ENCODE measurements at regions not wholly inside any gene's neighbourhood (a gene's known extent, or its start where the extent isn't known, plus 50 kb on each side); places are given as distances from the start of the nearest gene placed in this dataset.
"Not testable (repeated sequence)": the region's sequence is repeated elsewhere in the genome, so short reads cannot be mapped to it uniquely, and the experiment has no call there.

DNA sequence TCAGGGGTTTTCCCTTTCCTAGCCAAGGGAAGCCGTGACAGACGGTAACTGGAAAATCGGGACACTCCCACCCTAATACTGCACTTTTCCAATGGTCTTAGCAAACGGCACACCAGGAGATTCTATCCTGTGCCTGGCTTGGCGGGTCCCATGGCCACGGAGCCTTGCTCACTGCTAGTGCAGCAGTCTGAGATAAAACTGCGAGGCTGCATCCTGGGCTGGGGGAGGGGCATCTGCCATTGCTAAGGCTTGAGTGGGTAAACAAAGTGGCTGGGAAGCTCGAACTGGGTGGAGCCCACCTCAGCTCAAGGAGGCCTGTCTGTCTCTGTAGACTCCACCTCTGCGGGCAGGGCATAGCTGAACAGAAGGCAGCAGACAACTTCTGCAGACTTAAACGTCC, 604.1 kb upstream of the IGFBP7 start:
- DNase-seq: not testable (repeated sequence)

DNA sequence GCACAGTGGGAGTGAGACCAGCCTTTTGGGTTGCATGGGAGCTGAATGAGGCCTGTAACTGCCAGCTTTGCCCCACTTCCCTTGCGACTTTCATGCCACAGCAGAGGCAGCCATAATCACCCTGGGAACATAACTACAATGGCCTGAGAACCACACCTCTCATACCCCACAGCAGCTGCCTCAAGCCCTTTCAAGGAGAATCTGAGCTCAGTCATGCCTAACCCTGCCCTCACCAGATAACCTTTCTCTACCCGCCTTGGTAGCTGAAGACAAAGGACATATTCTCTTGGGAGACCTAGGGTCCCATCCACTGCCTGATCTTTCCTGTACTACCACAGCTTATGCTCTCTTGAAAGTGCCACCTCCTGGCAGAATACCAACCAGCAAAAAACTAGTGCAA, 599.9 kb upstream of the IGFBP7 start:
- no peak for DNase-seq

DNA sequence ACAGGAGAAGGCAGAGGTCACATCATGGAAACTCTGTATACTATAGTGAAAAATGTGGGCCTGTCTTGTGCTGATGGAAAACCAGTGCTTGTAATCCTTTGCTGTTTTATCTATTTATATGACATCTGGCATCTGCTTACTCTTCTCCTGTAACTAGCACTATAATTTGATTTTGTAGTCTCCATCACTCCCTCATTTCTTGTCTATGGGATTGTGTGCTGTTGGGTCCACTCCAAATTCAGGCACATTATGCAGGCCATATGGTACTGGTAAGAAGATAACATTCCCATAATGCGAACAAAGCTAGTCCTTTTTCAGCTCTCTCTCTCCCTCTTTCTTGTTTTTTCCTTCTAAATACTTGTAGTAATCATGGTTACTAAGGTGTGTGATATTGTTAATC, 581.2 kb upstream of the IGFBP7 start:
- DNase-seq: peak in 6 of 58 donors; percentile 0 to 38 (median 6)

- DNase-seq: peak in 8 of 58 donors; percentile 1 to 47 (median 4)
These were observed 579.6 kb upstream of the IGFBP7 start for GRCh38 chr4:57689693-57690205.

GRCh38 chr4:57682275-57682674, 572.1 kb upstream of the IGFBP7 start:
- DNase-seq: no peak

GRCh38 chr4:57679969-57680368, 569.8 kb upstream of the IGFBP7 start:
- DNase-seq: no peak

GRCh38 chr4:57676394-57676793, 566.2 kb upstream of the IGFBP7 start:
- DNase-seq: no peak

GRCh38 chr4:57672846-57673433, 562.8 kb upstream of the IGFBP7 start:
- DNase-seq: no peak

GRCh38 chr4:57668621-57669020, 558.4 kb upstream of the IGFBP7 start:
- no peak for DNase-seq

GRCh38 chr4:57665806-57666205, 555.6 kb upstream of the IGFBP7 start:
- DNase-seq: peak in 1 of 58 donors; percentile 6

DNA sequence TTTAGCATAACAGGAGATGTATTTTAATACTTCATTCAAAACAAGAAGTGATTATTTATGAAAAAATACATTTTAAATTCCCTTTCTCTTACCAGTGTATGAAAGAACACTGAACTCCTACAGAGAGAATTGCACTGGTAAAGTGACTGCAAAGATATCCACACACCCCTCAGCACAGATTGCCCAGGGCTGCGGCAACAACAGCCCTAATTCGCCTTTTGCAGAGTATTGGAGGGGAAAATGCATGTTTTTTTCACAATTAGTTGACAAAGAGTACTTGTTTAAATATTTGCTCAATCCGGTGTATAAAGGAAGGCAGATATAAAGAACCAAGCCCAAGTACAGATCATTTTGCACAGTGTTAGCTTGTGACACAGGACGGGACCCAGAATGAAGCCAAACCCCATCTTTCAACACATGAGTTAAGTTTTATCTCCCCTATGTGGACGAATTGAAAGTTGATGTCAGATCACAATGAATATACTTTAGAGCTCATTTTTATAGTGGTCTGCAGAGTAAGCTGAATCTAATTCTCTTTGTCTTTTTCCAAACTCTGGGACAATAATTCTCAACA, 551.4 kb upstream of the IGFBP7 start:
- no peak for DNase-seq

DNA sequence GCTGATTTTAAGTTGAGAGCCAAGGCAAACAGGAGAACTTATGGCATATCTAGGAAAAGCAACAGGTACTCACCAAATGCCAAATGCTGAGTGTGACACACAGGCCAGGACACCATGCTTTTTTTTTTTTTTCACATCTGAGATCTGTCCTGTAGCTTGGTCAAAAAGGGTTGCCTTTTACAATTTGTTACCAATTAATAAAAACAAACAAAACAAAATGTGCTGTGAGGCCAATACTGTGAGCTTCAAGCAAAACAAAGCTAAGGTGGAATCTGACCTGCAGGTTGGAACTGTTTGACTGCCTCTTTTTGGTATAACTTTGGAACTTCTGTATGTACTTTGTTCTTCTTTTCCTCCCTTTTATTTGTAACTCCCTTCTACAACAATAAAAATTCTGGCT, 548.5 kb upstream of the IGFBP7 start:
- no peak for DNase-seq

GRCh38 chr4:57658188-57658587, 548.0 kb upstream of the IGFBP7 start:
- no peak for DNase-seq

DNA sequence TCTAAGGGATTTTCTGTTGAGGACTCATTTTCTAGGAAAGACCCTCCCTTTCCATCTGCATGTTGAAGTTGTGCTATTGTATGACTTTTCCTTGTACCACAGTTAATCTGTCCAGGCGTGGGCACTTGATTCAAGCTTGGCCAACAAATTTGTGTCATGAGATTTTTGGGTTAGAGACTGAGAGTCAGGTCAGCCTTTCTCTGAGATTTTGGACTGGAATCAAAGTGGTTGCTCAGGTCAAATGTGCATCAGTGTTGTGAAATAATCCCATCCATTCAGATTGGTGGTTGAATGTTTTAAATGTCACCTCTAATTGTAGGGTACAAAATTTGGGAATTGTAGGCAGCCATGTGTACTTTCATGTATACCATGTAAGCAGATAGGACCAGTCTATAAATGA, 545.2 kb upstream of the IGFBP7 start:
- no peak for DNase-seq

DNA sequence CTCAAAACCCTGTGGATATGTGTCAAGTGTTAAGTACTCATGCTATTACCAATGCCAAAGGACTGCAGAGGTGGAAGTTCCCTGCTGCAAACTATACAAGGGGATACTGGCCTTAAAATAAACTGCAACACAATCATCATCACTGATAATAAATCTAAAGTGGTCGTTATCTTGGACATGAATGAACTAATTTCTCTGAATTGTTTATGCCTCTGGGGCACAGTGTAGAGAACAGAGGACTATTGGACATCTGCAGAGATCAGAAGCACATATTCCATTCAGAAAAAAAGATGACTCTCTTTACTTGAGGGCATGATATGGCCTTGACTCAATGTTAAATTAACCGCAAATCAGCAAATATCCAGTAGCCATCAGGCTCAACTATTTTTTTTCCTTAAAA, 542.6 kb upstream of the IGFBP7 start:
- DNase-seq: no peak

GRCh38 chr4:57640391-57641100, 530.4 kb upstream of the IGFBP7 start:
- DNase-seq: no peak

GRCh38 chr4:57639561-57640382, 529.6 kb upstream of the IGFBP7 start:
- peak in 1 of 58 donors; percentile 1 for DNase-seq

DNA sequence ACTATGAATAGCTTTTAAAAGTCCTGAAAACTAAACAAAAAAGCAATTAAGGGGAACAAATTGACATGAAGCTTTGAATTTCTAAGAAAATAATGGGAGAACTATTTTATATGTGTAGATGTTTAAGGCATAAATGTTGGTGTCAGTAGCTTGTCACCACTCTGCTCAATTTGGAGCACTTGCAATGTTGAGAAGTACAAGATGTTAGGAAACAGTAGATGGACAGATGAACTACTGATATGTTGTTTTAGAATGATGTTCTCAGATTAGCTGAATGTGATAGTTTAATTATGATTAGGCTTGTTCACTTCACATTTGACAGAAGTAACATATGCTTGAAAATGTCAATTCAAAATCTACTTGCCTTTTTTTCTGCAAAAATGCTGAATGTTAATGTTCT, 525.7 kb upstream of the IGFBP7 start:
- DNase-seq: no peak

- no peak for DNase-seq
These were observed 523.2 kb upstream of the IGFBP7 start for GRCh38 chr4:57633212-57633859.

DNA sequence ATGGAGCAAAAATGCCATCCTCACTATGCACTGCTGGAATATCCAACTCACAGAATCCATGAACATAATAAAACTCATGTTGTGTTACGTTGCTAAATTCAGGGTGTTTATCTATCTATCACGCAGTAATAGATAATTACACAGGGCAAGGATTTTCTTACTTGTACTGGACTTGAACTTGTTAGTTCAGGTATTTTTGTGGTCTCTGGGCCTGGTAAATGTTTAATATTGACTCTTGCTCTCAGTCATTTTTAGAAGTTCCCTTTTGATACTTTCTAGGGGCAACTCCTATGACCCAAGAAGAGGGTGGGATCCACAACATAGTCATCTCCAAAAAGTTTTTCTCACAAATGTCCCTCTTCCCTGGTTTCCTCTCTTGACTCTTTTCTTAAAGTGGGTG, 522.4 kb upstream of the IGFBP7 start:
- DNase-seq: no peak

- no peak for DNase-seq
These were observed 521.0 kb upstream of the IGFBP7 start for GRCh38 chr4:57631147-57631546.

Data from anterior cingulate cortex (tissue), 58 donors.